H1 (cell line): ENCODE measurements at regions not wholly inside any gene's neighbourhood (a gene's known extent, or its start where the extent isn't known, plus 50 kb on each side); places are given as distances from the start of the nearest gene placed in this dataset.

Experiments
- CTCF ChIA-PET: fragments of 300-600 bp; sonication (Branson Sonifier 250); formaldehyde crosslinking; loops from one replicate; lab custom pipeline; 2021; ENCODE audit not compliant: partially characterized antibody; lab: Charles Lee
- POLR2A ChIA-PET: fragments of 300-600 bp; sonication (Branson Sonifier 250); formaldehyde crosslinking; loops from one replicate; lab custom pipeline; 2021; ENCODE audit warnings: inconsistent platforms; ENCODE audit not compliant: partially characterized antibody; lab: Charles Lee
- DNase-seq, 2 experiments: peaks; one replicate each; pipeline versions ENCODE4 v3.0.0 to v3.0.0-alpha.2; 2010 to 2022; ENCODE audit warnings: low spot score in 2 of 2, low read depth in 1 of 2, mixed read lengths in 1 of 2
- FAIRE-seq: peaks from 2 replicates; lab custom pipeline; 2011; peaks lifted over from hg19 to GRCh38; lab: Jason Lieb, UNC
- H2AFZ ChIP-seq: 2 replicates; pipeline ENCODE4 v1.8.1; 2012; ENCODE audit warnings: low read length, inconsistent platforms
- H2AK5ac ChIP-seq: 2 replicates; pipeline ENCODE4 v1.6.1; 2013; ENCODE audit warnings: low read depth, low read length
- H2BK120ac ChIP-seq: replicated peaks from 2 replicates; pipeline ENCODE3; 2013; ENCODE audit warnings: low read depth, low read length, inconsistent platforms
- H2BK12ac ChIP-seq: 2 replicates; pipeline ENCODE4 v1.6.1; 2013; ENCODE audit warnings: low read depth, low read length
- H2BK15ac ChIP-seq: 2 replicates; pipeline ENCODE4 v1.6.1; 2013; ENCODE audit warnings: low read length
- H2BK20ac ChIP-seq: 2 replicates; pipeline ENCODE4 v1.6.1; 2013; ENCODE audit warnings: low read length
- H2BK5ac ChIP-seq: 2 replicates; pipeline ENCODE4 v1.6.1; 2013; ENCODE audit warnings: low read depth, low read length
- H3K14ac ChIP-seq: 2 replicates; pipeline ENCODE4 v1.6.1; 2013; ENCODE audit warnings: inconsistent platforms; ENCODE audit not compliant: insufficient read length
- H3K18ac ChIP-seq: 2 replicates; pipeline ENCODE4 v1.6.1; 2013; ENCODE audit warnings: low read length; ENCODE audit errors: extremely low read depth
- H3K23ac ChIP-seq: 2 replicates; pipeline ENCODE4 v1.6.1; 2013; ENCODE audit warnings: inconsistent platforms; ENCODE audit not compliant: insufficient read length
- H3K23me2 ChIP-seq: 2 replicates; pipeline ENCODE4 v1.6.1; 2013; ENCODE audit warnings: low read depth, low read length
- H3K27ac ChIP-seq: 2 replicates; pipeline ENCODE4 v1.6.1; 2011; ENCODE audit warnings: low read depth, low read length, inconsistent platforms
- H3K27me3 ChIP-seq, 4 experiments: replicated peaks in 1 of 4; 1 replicate in 1 of 4; 2 replicates in 3 of 4; pipeline versions ENCODE4 v1.6.1 to v1.8.1; 2011 to 2013; ENCODE audit warnings: low read length in 3 of 4, mild to moderate bottlenecking in 3 of 4, inconsistent platforms in 2 of 4, mixed read lengths in 2 of 4, moderate library complexity in 1 of 4; ENCODE audit not compliant: control insufficient read depth in 3 of 4, insufficient read depth in 3 of 4; ENCODE audit errors: extremely low read depth in 1 of 4
- H3K36me3 ChIP-seq, 4 experiments: 2 replicates each; pipeline versions ENCODE4 v1.6.1 to v1.8.1; 2011 to 2013; ENCODE audit warnings: mild to moderate bottlenecking in 4 of 4, low read length in 3 of 4, moderate library complexity in 2 of 4, control low read depth in 1 of 4, inconsistent platforms in 1 of 4; ENCODE audit not compliant: insufficient read depth in 4 of 4, control insufficient read depth in 2 of 4
- H3K4ac ChIP-seq: replicated peaks from 2 replicates; pipeline ENCODE3; 2013; ENCODE audit warnings: low read length, low read depth, mixed read lengths, inconsistent platforms; ENCODE audit not compliant: insufficient read length
- H3K4me1 ChIP-seq, 4 experiments: replicated peaks in 1 of 4; 1 replicate in 1 of 4; 2 replicates in 3 of 4; pipeline versions ENCODE4 v1.6.1 to v1.8.1; 2011 to 2013; ENCODE audit warnings: low read length in 3 of 4, inconsistent platforms in 2 of 4, mixed read lengths in 1 of 4; ENCODE audit not compliant: insufficient read depth in 4 of 4, control insufficient read depth in 3 of 4
- H3K4me2 ChIP-seq, 2 experiments: 2 replicates each; pipeline versions ENCODE4 v1.6.1 to v1.8.1; 2011 to 2013; ENCODE audit warnings: low read depth in 2 of 2, low read length in 2 of 2, control low read depth in 1 of 2, inconsistent platforms in 1 of 2, mild to moderate bottlenecking in 1 of 2; ENCODE audit not compliant: insufficient read depth in 1 of 2
- H3K4me3 ChIP-seq, 4 experiments: fragments of 200-600, 300-600 bp in 1 of 4; sonication (generic), shearing (Covaris generic), sonication (Bioruptor Twin) in 1 of 4; 2 replicates each; pipeline versions ENCODE4 v1.5.1 to v1.8.1; 2011 to 2016; ENCODE audit warnings: low read length in 4 of 4, low read depth in 3 of 4, control low read depth in 2 of 4, inconsistent platforms in 2 of 4, mild to moderate bottlenecking in 2 of 4, mixed read lengths in 1 of 4, moderate library complexity in 1 of 4; ENCODE audit not compliant: insufficient read depth in 2 of 4; ENCODE audit errors: extremely low read depth in 1 of 4
- H3K56ac ChIP-seq: replicated peaks from 2 replicates; pipeline ENCODE3; 2013; ENCODE audit warnings: low read depth, mild to moderate bottlenecking, mixed read lengths, low read length, inconsistent platforms; ENCODE audit not compliant: insufficient read length
- H3K79me1 ChIP-seq: 2 replicates; pipeline ENCODE4 v1.6.1; 2013; ENCODE audit warnings: low read depth, low read length, control low read depth
- H3K79me2 ChIP-seq, 2 experiments: 2 replicates each; pipeline versions ENCODE4 v1.6.1 to v1.8.1; 2012 to 2013; ENCODE audit warnings: low read length in 2 of 2, mild to moderate bottlenecking in 2 of 2, inconsistent platforms in 1 of 2; ENCODE audit not compliant: insufficient read depth in 2 of 2, control insufficient read depth in 1 of 2
- H3K9ac ChIP-seq, 4 experiments: replicated peaks in 1 of 4; 1 replicate in 1 of 4; 2 replicates in 3 of 4; pipeline versions ENCODE4 v1.6.1 to v1.8.1; 2011 to 2013; ENCODE audit warnings: low read depth in 3 of 4, low read length in 3 of 4, control low read depth in 2 of 4, mild to moderate bottlenecking in 2 of 4, moderate library complexity in 2 of 4, inconsistent platforms in 1 of 4; ENCODE audit errors: extremely low read depth in 1 of 4
- H3K9me3 ChIP-seq, 2 experiments: 2 replicates each; pipeline versions ENCODE4 v1.6.1 to v1.8.1; 2012 to 2013; ENCODE audit warnings: mild to moderate bottlenecking in 2 of 2, moderate library complexity in 2 of 2, control low read depth in 1 of 2, inconsistent platforms in 1 of 2, low read depth in 1 of 2, low read length in 1 of 2, mixed read lengths in 1 of 2; ENCODE audit not compliant: insufficient read depth in 2 of 2
- H4K20me1 ChIP-seq, 2 experiments: replicated peaks in 1 of 2; 2 replicates each; pipeline versions ENCODE3 to v1.8.1; 2011 to 2013; ENCODE audit warnings: inconsistent platforms in 2 of 2, low read length in 2 of 2, mild to moderate bottlenecking in 1 of 2; ENCODE audit not compliant: insufficient read depth in 2 of 2, control insufficient read depth in 1 of 2
- H4K5ac ChIP-seq: 2 replicates; pipeline ENCODE4 v1.6.1; 2013; ENCODE audit warnings: low read length, low read depth, mixed read lengths, inconsistent platforms; ENCODE audit not compliant: insufficient read length
- H4K8ac ChIP-seq: 2 replicates; pipeline ENCODE4 v1.8.0; 2013; ENCODE audit warnings: mild to moderate bottlenecking, moderate library complexity, low read length, inconsistent platforms; ENCODE audit not compliant: insufficient read depth; ENCODE audit errors: extremely low read depth
- H4K91ac ChIP-seq: replicated peaks from 2 replicates; pipeline ENCODE3; 2013; ENCODE audit warnings: low read length, mixed read lengths, inconsistent platforms; ENCODE audit not compliant: insufficient read length
- BCL11A ChIP-seq, 2 experiments: IDR thresholded peaks; one replicate each; pipeline ENCODE4 v1.6.1; 2011; ENCODE audit warnings: low read depth in 2 of 2, low read length in 2 of 2, mild to moderate bottlenecking in 2 of 2
- CREB1 ChIP-seq: IDR thresholded peaks from 2 replicates; pipeline ENCODE4 v1.6.1; 2012; ENCODE audit warnings: inconsistent platforms
- JUND ChIP-seq: IDR thresholded peaks from 2 replicates; pipeline ENCODE4 v1.6.1; 2011; ENCODE audit warnings: mild to moderate bottlenecking, improper control_type of control experiment, low read length
- KDM1A ChIP-seq: fragments of 200-600, 300-600 bp; sonication (generic); IDR thresholded peaks from 2 replicates; pipeline ENCODE4 v1.7.1; 2016; ENCODE audit warnings: mild to moderate bottlenecking, low read length, borderline replicate concordance
- KDM5A ChIP-seq: fragments of 200-600 bp; IDR thresholded peaks from 2 replicates; pipeline ENCODE4 v1.7.1; 2012; ENCODE audit warnings: mild to moderate bottlenecking, low read length, inconsistent platforms, mixed read lengths
- MAX ChIP-seq: IDR thresholded peaks from 2 replicates; pipeline ENCODE4 v1.6.1; 2012; ENCODE audit warnings: inconsistent platforms
- POLR2A ChIP-seq, 2 experiments: IDR thresholded peaks; 1 replicate in 1 of 2; 2 replicates in 1 of 2; pipeline ENCODE4 v1.6.1; 2011; ENCODE audit warnings: low read depth in 2 of 2, low read length in 2 of 2, mild to moderate bottlenecking in 2 of 2; ENCODE audit errors: control extremely low read depth in 1 of 2
- POLR2AphosphoS5 ChIP-seq: IDR thresholded peaks from 2 replicates; pipeline ENCODE4 v1.6.1; 2011; ENCODE audit warnings: low read depth, low read length
- RAD21 ChIP-seq, 2 experiments: IDR thresholded peaks in 1 of 2; conservative IDR thresholded peaks in 1 of 2; 2 replicates each; pipeline ENCODE4 v1.6.1; 2011; ENCODE audit warnings: low read depth in 2 of 2, low read length in 2 of 2, improper control_type of control experiment in 1 of 2, inconsistent platforms in 1 of 2, mild to moderate bottlenecking in 1 of 2, moderate library complexity in 1 of 2
- SIRT6 ChIP-seq: IDR thresholded peaks from one replicate; pipeline ENCODE4 v1.7.1; 2012; ENCODE audit warnings: low read length, inconsistent platforms
- SUZ12 ChIP-seq: fragments of 200-600 bp; sonication (generic); IDR thresholded peaks from 2 replicates; pipeline ENCODE4 v1.6.1; 2012; ENCODE audit warnings: mild to moderate bottlenecking, inconsistent platforms, low read length, moderate library complexity, mixed read lengths
- WGBS, 2 experiments: shearing (Covaris generic) in 1 of 2; methylation state at CpG; one replicate each; pipeline versions ENCODE4 v1.1.6 to v1.1.7; 2013 to 2015; ENCODE audit warnings: low lambda C conversion rate in 2 of 2, mixed read lengths in 2 of 2, inconsistent platforms in 1 of 2, low coverage in 1 of 2, missing lambda C conversion rate in 1 of 2; ENCODE audit not compliant: insufficient replicate concordance in 2 of 2, insufficient coverage in 1 of 2, insufficient read length in 1 of 2; ENCODE audit errors: extremely low coverage in 1 of 2, missing lambda C conversion rate in 1 of 2; 5-methylcytosine and 5-hydroxymethylcytosine counted together
- TF ChIP-seq, protein P1 (sequence below), 3 experiments: IDR thresholded peaks; 1 replicate in 2 of 3; 2 replicates in 1 of 3; pipeline versions ENCODE4 v1.5.1 to v1.6.1; 2011; ENCODE audit warnings: low read length in 3 of 3, mild to moderate bottlenecking in 3 of 3, inconsistent platforms in 2 of 3, low read depth in 1 of 3, moderate library complexity in 1 of 3; ENCODE audit not compliant: insufficient read depth in 1 of 3; ENCODE audit errors: control extremely low read depth in 1 of 3

- no peak overlapping the region for H2AK5ac ChIP-seq
- no peak overlapping the region for H2BK5ac ChIP-seq
- H3K79me2 ChIP-seq, result no peaks in the 10 kb centered on the region
- no peaks in the 10 kb centered on the region for H3K4me1 ChIP-seq
- no peaks in the 10 kb centered on the region for H4K20me1 ChIP-seq
- CTCF ChIA-PET, result interaction anchor here (0.5 to 1.5 kb wide), 9 partner anchors 18 to 436 kb away, joined by 3 to 6 read pairs (median 3); no protein-coding TSS in a partner anchor
- no peaks in the 10 kb centered on the region for H3K27me3 ChIP-seq
- H3K4me3 ChIP-seq, result no peak overlapping the region
- H3K9ac ChIP-seq, result no peak overlapping the region
- H3K36me3 ChIP-seq, result no peaks in the 10 kb centered on the region; a peak in 1 of 8 replicates
- H4K91ac ChIP-seq, result no peak overlapping the region
- no peak overlapping the region for H3K4ac ChIP-seq
- no peak overlapping the region for H2BK120ac ChIP-seq
- FAIRE-seq, result no peak
- TF ChIP-seq MAX (peak; percentile 65), KDM1A (0 out of 2 replicates have a peak, but pooled peaks have one; percentile 45), BCL11A (IDR thresholded peaks at IDR 0.05; ENCODE audit: low read depth in 2 of 2, low read length in 2 of 2) (no peak), KDM5A (no peak), SUZ12 (no peak), RAD21 (IDR thresholded peaks at IDR 0.05 in 1 of 2, conservative IDR thresholded peaks at IDR 0.05 in 1 of 2; ENCODE audit: low read depth in 2 of 2, low read length in 2 of 2) (peak; percentile 85), SIRT6 (no peak), POLR2A (IDR thresholded peaks at IDR 0.05; ENCODE audit: control extremely low read depth in 1 of 2, low read depth in 2 of 2, low read length in 2 of 2) (no peak), JUND (0 out of 2 replicates have a peak, but pooled peaks have one; percentile 27), CREB1 (0 out of 2 replicates have a peak, but pooled peaks have one; percentile 20), POLR2AphosphoS5 (no peak)
- TF ChIP-seq, protein P1, sequence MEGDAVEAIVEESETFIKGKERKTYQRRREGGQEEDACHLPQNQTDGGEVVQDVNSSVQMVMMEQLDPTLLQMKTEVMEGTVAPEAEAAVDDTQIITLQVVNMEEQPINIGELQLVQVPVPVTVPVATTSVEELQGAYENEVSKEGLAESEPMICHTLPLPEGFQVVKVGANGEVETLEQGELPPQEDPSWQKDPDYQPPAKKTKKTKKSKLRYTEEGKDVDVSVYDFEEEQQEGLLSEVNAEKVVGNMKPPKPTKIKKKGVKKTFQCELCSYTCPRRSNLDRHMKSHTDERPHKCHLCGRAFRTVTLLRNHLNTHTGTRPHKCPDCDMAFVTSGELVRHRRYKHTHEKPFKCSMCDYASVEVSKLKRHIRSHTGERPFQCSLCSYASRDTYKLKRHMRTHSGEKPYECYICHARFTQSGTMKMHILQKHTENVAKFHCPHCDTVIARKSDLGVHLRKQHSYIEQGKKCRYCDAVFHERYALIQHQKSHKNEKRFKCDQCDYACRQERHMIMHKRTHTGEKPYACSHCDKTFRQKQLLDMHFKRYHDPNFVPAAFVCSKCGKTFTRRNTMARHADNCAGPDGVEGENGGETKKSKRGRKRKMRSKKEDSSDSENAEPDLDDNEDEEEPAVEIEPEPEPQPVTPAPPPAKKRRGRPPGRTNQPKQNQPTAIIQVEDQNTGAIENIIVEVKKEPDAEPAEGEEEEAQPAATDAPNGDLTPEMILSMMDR (IDR thresholded peaks at IDR 0.05; ENCODE audit: control extremely low read depth in 1 of 3, insufficient read depth in 1 of 3, low read depth in 1 of 3, low read length in 3 of 3), result peak; percentile 52 to 73 (median 65)
- H3K4me2 ChIP-seq, result no peak overlapping the region
- no peak overlapping the region for H2BK12ac ChIP-seq
- no peak overlapping the region for H3K27ac ChIP-seq
- DNase-seq, result peak; percentile 33 to 73
- H3K79me1 ChIP-seq, result no peaks in the 10 kb centered on the region
- POLR2A ChIA-PET, result interaction anchor here (1.4 kb wide), 1 partner anchor 51 kb away, joined by 3 read pairs; no protein-coding TSS in a partner anchor
- no peak overlapping the region for H2BK20ac ChIP-seq
- H3K18ac ChIP-seq, result no peak overlapping the region
- no peak overlapping the region for H3K56ac ChIP-seq
- no peak overlapping the region for H4K8ac ChIP-seq
- H2AFZ ChIP-seq, result no peak overlapping the region
- H4K5ac ChIP-seq, result no peak overlapping the region
- WGBS, 2 experiments, result 48% methylated on average over 6 of the region's 6 CpGs; no CpG with 5 or more reads in 1 of the 2 experiments
- no peaks in the 10 kb centered on the region for H3K23me2 ChIP-seq
- H3K9me3 ChIP-seq, result no peaks in the 10 kb centered on the region
- H3K23ac ChIP-seq, result no peak overlapping the region
- no peak overlapping the region for H2BK15ac ChIP-seq
- no peak overlapping the region for H3K14ac ChIP-seq
These were observed 93.8 kb upstream of the LY86 start for GRCh38 chr6:6494677-6495076.
